GM12865 (cell line): ENCODE measurements at regions not wholly inside any gene's neighbourhood (a gene's known extent, or its start where the extent isn't known, plus 50 kb on each side); places are given as distances from the start of the nearest gene placed in this dataset.

ENCODE experiments used
- DNase-seq: peaks from one replicate; pipeline ENCODE4 v3.0.0; 2010; ENCODE audit warnings: low read depth
- H3K4me3 ChIP-seq: 2 replicates; pipeline ENCODE4 v1.5.1; 2011; ENCODE audit warnings: mild to moderate bottlenecking, low read depth, low read length, control low read depth
- CTCF ChIP-seq: IDR thresholded peaks from 2 replicates; pipeline ENCODE4 v1.5.1; 2011; ENCODE audit warnings: low read length, control low read depth, low read depth, inconsistent platforms; ENCODE audit not compliant: insufficient read depth; ENCODE audit errors: missing control alignments

GRCh38 chr7:43791-44540 lies 148.4 kb upstream of the FAM20C start:
- TF ChIP-seq CTCF, result no peak
- DNase-seq, result no peak

GRCh38 chr7:44541-44896 lies 147.9 kb upstream of the FAM20C start:
- DNase-seq, result no peak
- no peak overlapping the region for H3K4me3 ChIP-seq
- no peak for TF ChIP-seq CTCF

More at GRCh38 chr7:43791-44540, 148.4 kb upstream of the FAM20C start:
- no peak overlapping the region for H3K4me3 ChIP-seq

GRCh38 chr7:45106-46090 lies 147.0 kb upstream of the FAM20C start:
- no peak overlapping the region for H3K4me3 ChIP-seq
- no peak for TF ChIP-seq CTCF
- DNase-seq, result no peak

GRCh38 chr7:46123-46829 lies 146.1 kb upstream of the FAM20C start:
- no peak for TF ChIP-seq CTCF
- DNase-seq, result no peak
- no peak overlapping the region for H3K4me3 ChIP-seq

GRCh38 chr7:46830-47140 lies 145.6 kb upstream of the FAM20C start:
- TF ChIP-seq CTCF, result no peak
- H3K4me3 ChIP-seq, result no peak overlapping the region
- no peak for DNase-seq

- no peak for TF ChIP-seq CTCF
- H3K4me3 ChIP-seq, result no peak overlapping the region
- DNase-seq, result no peak
These were observed 140.8 kb upstream of the FAM20C start for GRCh38 chr7:51456-52068.
